H1 (cell line): ENCODE measurements at regions not wholly inside any gene's neighbourhood (a gene's known extent, or its start where the extent isn't known, plus 50 kb on each side); places are given as distances from the start of the nearest gene placed in this dataset.
A peak's percentile ranks its signal among the peaks of the same experiment; 100 is the strongest.

Experiments
- CTCF ChIA-PET: fragments of 300-600 bp; sonication (Branson Sonifier 250); formaldehyde crosslinking; loops from one replicate; lab custom pipeline; 2021; ENCODE audit not compliant: partially characterized antibody; lab: Charles Lee
- POLR2A ChIA-PET: fragments of 300-600 bp; sonication (Branson Sonifier 250); formaldehyde crosslinking; loops from one replicate; lab custom pipeline; 2021; ENCODE audit warnings: inconsistent platforms; ENCODE audit not compliant: partially characterized antibody; lab: Charles Lee
- DNase-seq, 2 experiments: peaks; one replicate each; pipeline versions ENCODE4 v3.0.0 to v3.0.0-alpha.2; 2010 to 2022; ENCODE audit warnings: low spot score in 2 of 2, low read depth in 1 of 2, mixed read lengths in 1 of 2
- FAIRE-seq: peaks from 2 replicates; lab custom pipeline; 2011; peaks lifted over from hg19 to GRCh38; lab: Jason Lieb, UNC
- H2AFZ ChIP-seq: 2 replicates; pipeline ENCODE4 v1.8.1; 2012; ENCODE audit warnings: low read length, inconsistent platforms
- H2AK5ac ChIP-seq: 2 replicates; pipeline ENCODE4 v1.6.1; 2013; ENCODE audit warnings: low read depth, low read length
- H2BK120ac ChIP-seq: replicated peaks from 2 replicates; pipeline ENCODE3; 2013; ENCODE audit warnings: low read depth, low read length, inconsistent platforms
- H2BK12ac ChIP-seq: 2 replicates; pipeline ENCODE4 v1.6.1; 2013; ENCODE audit warnings: low read depth, low read length
- H2BK15ac ChIP-seq: 2 replicates; pipeline ENCODE4 v1.6.1; 2013; ENCODE audit warnings: low read length
- H2BK20ac ChIP-seq: 2 replicates; pipeline ENCODE4 v1.6.1; 2013; ENCODE audit warnings: low read length
- H2BK5ac ChIP-seq: 2 replicates; pipeline ENCODE4 v1.6.1; 2013; ENCODE audit warnings: low read depth, low read length
- H3K14ac ChIP-seq: 2 replicates; pipeline ENCODE4 v1.6.1; 2013; ENCODE audit warnings: inconsistent platforms; ENCODE audit not compliant: insufficient read length
- H3K18ac ChIP-seq: 2 replicates; pipeline ENCODE4 v1.6.1; 2013; ENCODE audit warnings: low read length; ENCODE audit errors: extremely low read depth
- H3K23ac ChIP-seq: 2 replicates; pipeline ENCODE4 v1.6.1; 2013; ENCODE audit warnings: inconsistent platforms; ENCODE audit not compliant: insufficient read length
- H3K23me2 ChIP-seq: 2 replicates; pipeline ENCODE4 v1.6.1; 2013; ENCODE audit warnings: low read depth, low read length
- H3K27ac ChIP-seq: 2 replicates; pipeline ENCODE4 v1.6.1; 2011; ENCODE audit warnings: low read depth, low read length, inconsistent platforms
- H3K27me3 ChIP-seq, 4 experiments: replicated peaks in 1 of 4; 1 replicate in 1 of 4; 2 replicates in 3 of 4; pipeline versions ENCODE4 v1.6.1 to v1.8.1; 2011 to 2013; ENCODE audit warnings: low read length in 3 of 4, mild to moderate bottlenecking in 3 of 4, inconsistent platforms in 2 of 4, mixed read lengths in 2 of 4, moderate library complexity in 1 of 4; ENCODE audit not compliant: control insufficient read depth in 3 of 4, insufficient read depth in 3 of 4; ENCODE audit errors: extremely low read depth in 1 of 4
- H3K36me3 ChIP-seq, 4 experiments: 2 replicates each; pipeline versions ENCODE4 v1.6.1 to v1.8.1; 2011 to 2013; ENCODE audit warnings: mild to moderate bottlenecking in 4 of 4, low read length in 3 of 4, moderate library complexity in 2 of 4, control low read depth in 1 of 4, inconsistent platforms in 1 of 4; ENCODE audit not compliant: insufficient read depth in 4 of 4, control insufficient read depth in 2 of 4
- H3K4ac ChIP-seq: replicated peaks from 2 replicates; pipeline ENCODE3; 2013; ENCODE audit warnings: low read length, low read depth, mixed read lengths, inconsistent platforms; ENCODE audit not compliant: insufficient read length
- H3K4me1 ChIP-seq, 4 experiments: replicated peaks in 1 of 4; 1 replicate in 1 of 4; 2 replicates in 3 of 4; pipeline versions ENCODE4 v1.6.1 to v1.8.1; 2011 to 2013; ENCODE audit warnings: low read length in 3 of 4, inconsistent platforms in 2 of 4, mixed read lengths in 1 of 4; ENCODE audit not compliant: insufficient read depth in 4 of 4, control insufficient read depth in 3 of 4
- H3K4me2 ChIP-seq, 2 experiments: 2 replicates each; pipeline versions ENCODE4 v1.6.1 to v1.8.1; 2011 to 2013; ENCODE audit warnings: low read depth in 2 of 2, low read length in 2 of 2, control low read depth in 1 of 2, inconsistent platforms in 1 of 2, mild to moderate bottlenecking in 1 of 2; ENCODE audit not compliant: insufficient read depth in 1 of 2
- H3K4me3 ChIP-seq, 4 experiments: fragments of 200-600, 300-600 bp in 1 of 4; sonication (generic), shearing (Covaris generic), sonication (Bioruptor Twin) in 1 of 4; 2 replicates each; pipeline versions ENCODE4 v1.5.1 to v1.8.1; 2011 to 2016; ENCODE audit warnings: low read length in 4 of 4, low read depth in 3 of 4, control low read depth in 2 of 4, inconsistent platforms in 2 of 4, mild to moderate bottlenecking in 2 of 4, mixed read lengths in 1 of 4, moderate library complexity in 1 of 4; ENCODE audit not compliant: insufficient read depth in 2 of 4; ENCODE audit errors: extremely low read depth in 1 of 4
- H3K56ac ChIP-seq: replicated peaks from 2 replicates; pipeline ENCODE3; 2013; ENCODE audit warnings: low read depth, mild to moderate bottlenecking, mixed read lengths, low read length, inconsistent platforms; ENCODE audit not compliant: insufficient read length
- H3K79me1 ChIP-seq: 2 replicates; pipeline ENCODE4 v1.6.1; 2013; ENCODE audit warnings: low read depth, low read length, control low read depth
- H3K79me2 ChIP-seq, 2 experiments: 2 replicates each; pipeline versions ENCODE4 v1.6.1 to v1.8.1; 2012 to 2013; ENCODE audit warnings: low read length in 2 of 2, mild to moderate bottlenecking in 2 of 2, inconsistent platforms in 1 of 2; ENCODE audit not compliant: insufficient read depth in 2 of 2, control insufficient read depth in 1 of 2
- H3K9ac ChIP-seq, 4 experiments: replicated peaks in 1 of 4; 1 replicate in 1 of 4; 2 replicates in 3 of 4; pipeline versions ENCODE4 v1.6.1 to v1.8.1; 2011 to 2013; ENCODE audit warnings: low read depth in 3 of 4, low read length in 3 of 4, control low read depth in 2 of 4, mild to moderate bottlenecking in 2 of 4, moderate library complexity in 2 of 4, inconsistent platforms in 1 of 4; ENCODE audit errors: extremely low read depth in 1 of 4
- H3K9me3 ChIP-seq, 2 experiments: 2 replicates each; pipeline versions ENCODE4 v1.6.1 to v1.8.1; 2012 to 2013; ENCODE audit warnings: mild to moderate bottlenecking in 2 of 2, moderate library complexity in 2 of 2, control low read depth in 1 of 2, inconsistent platforms in 1 of 2, low read depth in 1 of 2, low read length in 1 of 2, mixed read lengths in 1 of 2; ENCODE audit not compliant: insufficient read depth in 2 of 2
- H4K20me1 ChIP-seq, 2 experiments: replicated peaks in 1 of 2; 2 replicates each; pipeline versions ENCODE3 to v1.8.1; 2011 to 2013; ENCODE audit warnings: inconsistent platforms in 2 of 2, low read length in 2 of 2, mild to moderate bottlenecking in 1 of 2; ENCODE audit not compliant: insufficient read depth in 2 of 2, control insufficient read depth in 1 of 2
- H4K5ac ChIP-seq: 2 replicates; pipeline ENCODE4 v1.6.1; 2013; ENCODE audit warnings: low read length, low read depth, mixed read lengths, inconsistent platforms; ENCODE audit not compliant: insufficient read length
- H4K8ac ChIP-seq: 2 replicates; pipeline ENCODE4 v1.8.0; 2013; ENCODE audit warnings: mild to moderate bottlenecking, moderate library complexity, low read length, inconsistent platforms; ENCODE audit not compliant: insufficient read depth; ENCODE audit errors: extremely low read depth
- H4K91ac ChIP-seq: replicated peaks from 2 replicates; pipeline ENCODE3; 2013; ENCODE audit warnings: low read length, mixed read lengths, inconsistent platforms; ENCODE audit not compliant: insufficient read length
- CEBPB ChIP-seq: IDR thresholded peaks from 2 replicates; pipeline ENCODE4 v1.6.1; 2012; ENCODE audit warnings: low read depth, low read length
- POLR2A ChIP-seq, 2 experiments: IDR thresholded peaks; 1 replicate in 1 of 2; 2 replicates in 1 of 2; pipeline ENCODE4 v1.6.1; 2011; ENCODE audit warnings: low read depth in 2 of 2, low read length in 2 of 2, mild to moderate bottlenecking in 2 of 2; ENCODE audit errors: control extremely low read depth in 1 of 2
- WGBS, 2 experiments: shearing (Covaris generic) in 1 of 2; methylation state at CpG; one replicate each; pipeline versions ENCODE4 v1.1.6 to v1.1.7; 2013 to 2015; ENCODE audit warnings: low lambda C conversion rate in 2 of 2, mixed read lengths in 2 of 2, inconsistent platforms in 1 of 2, low coverage in 1 of 2, missing lambda C conversion rate in 1 of 2; ENCODE audit not compliant: insufficient replicate concordance in 2 of 2, insufficient coverage in 1 of 2, insufficient read length in 1 of 2; ENCODE audit errors: extremely low coverage in 1 of 2, missing lambda C conversion rate in 1 of 2; 5-methylcytosine and 5-hydroxymethylcytosine counted together

DNA sequence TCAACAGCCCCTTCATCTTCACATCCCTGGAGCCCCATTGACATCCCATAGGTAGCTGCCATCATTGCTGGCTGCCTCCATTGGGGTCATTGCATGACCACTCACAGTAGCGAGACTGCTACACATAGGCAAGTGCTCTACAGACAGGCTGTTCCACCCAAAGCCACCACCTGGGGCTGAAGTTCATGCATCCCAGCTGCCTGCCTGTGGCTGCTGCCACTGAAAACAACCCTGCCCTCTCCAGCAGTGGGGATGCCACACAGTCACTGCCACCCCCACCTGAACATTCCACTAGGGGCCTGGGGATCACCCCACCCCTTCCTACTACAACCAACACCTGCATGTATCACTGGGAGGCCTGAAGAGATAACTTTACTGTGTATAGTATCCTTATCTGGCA is 59.5 kb upstream of the CTAGE1 start:
- H3K4ac ChIP-seq = no peak overlapping the region
- H4K5ac ChIP-seq = no peak overlapping the region
- no peaks in the 10 kb centered on the region for H3K36me3 ChIP-seq
- H2BK20ac ChIP-seq = no peak overlapping the region
- no peak overlapping the region for H3K18ac ChIP-seq
- no peak overlapping the region for H3K23ac ChIP-seq
- no peak for DNase-seq
- H2AK5ac ChIP-seq = no peak overlapping the region
- no peak overlapping the region for H3K4me3 ChIP-seq
- H3K14ac ChIP-seq = no peak overlapping the region
- ChIA-PET POLR2A (no interaction called here), CTCF (interaction anchor here (1.1 kb wide), 1 partner anchor 14 kb away, joined by 6 read pairs; no protein-coding TSS in a partner anchor)
- H2BK120ac ChIP-seq = no peak overlapping the region
- no peak overlapping the region for H2AFZ ChIP-seq
- H2BK5ac ChIP-seq = no peak overlapping the region
- no peak overlapping the region for H2BK15ac ChIP-seq
- H3K27me3 ChIP-seq = no peaks in the 10 kb centered on the region
- no peak overlapping the region for H3K56ac ChIP-seq
- no peaks in the 10 kb centered on the region for H4K20me1 ChIP-seq
- H4K91ac ChIP-seq = no peak overlapping the region
- no peak overlapping the region for H3K27ac ChIP-seq
- no peak overlapping the region for H3K4me2 ChIP-seq
- H3K9me3 ChIP-seq = no peaks in the 10 kb centered on the region
- no peak overlapping the region for H3K9ac ChIP-seq
- H3K79me1 ChIP-seq = no peaks in the 10 kb centered on the region
- no peak overlapping the region for H2BK12ac ChIP-seq
- H3K4me1 ChIP-seq = no peaks in the 10 kb centered on the region
- FAIRE-seq = no peak
- H4K8ac ChIP-seq = peak overlapping the region; percentile 53
- H3K23me2 ChIP-seq = no peaks in the 10 kb centered on the region
- no peaks in the 10 kb centered on the region for H3K79me2 ChIP-seq
- WGBS, 2 experiments = 93% methylated on average over 1 of the region's 1 CpG; no CpG with 5 or more reads in 1 of the 2 experiments
- TF ChIP-seq CEBPB (no peak), POLR2A (IDR thresholded peaks at IDR 0.05; ENCODE audit: control extremely low read depth in 1 of 2, low read depth in 2 of 2, low read length in 2 of 2) (no peak)
